KG1 (cell line): ENCODE measurements at regions not wholly inside any gene's neighbourhood (a gene's known extent, or its start where the extent isn't known, plus 50 kb on each side); places are given as distances from the start of the nearest gene placed in this dataset.

Experiments
- DNase-seq: peaks from one replicate; lab custom pipeline; 2025; lab: John Stamatoyannopoulos, UW

DNA sequence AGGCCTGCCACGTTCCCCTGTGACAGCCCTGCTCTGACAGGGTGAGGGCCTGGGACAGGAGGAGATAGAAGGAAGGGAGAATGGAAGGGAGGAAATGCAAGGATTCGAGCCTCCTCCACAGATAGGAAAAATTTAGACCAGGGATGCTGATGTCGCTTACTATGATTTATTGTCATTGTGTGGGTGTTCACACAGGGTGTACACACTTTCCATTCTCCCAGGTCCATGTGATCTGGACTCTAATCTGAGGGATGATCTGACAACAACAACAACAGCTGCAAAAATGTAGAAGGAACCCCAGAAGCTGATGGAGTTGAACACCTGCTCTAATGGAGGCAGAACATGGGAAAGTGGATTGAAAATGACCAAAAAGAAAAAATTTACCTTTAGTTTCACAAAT is 231.7 kb upstream of the TNP1 start:
- DNase-seq = no peak

- no peak for DNase-seq
Measured at GRCh38 chr2:217090884-217091283, 231.0 kb upstream of the TNP1 start.

DNA sequence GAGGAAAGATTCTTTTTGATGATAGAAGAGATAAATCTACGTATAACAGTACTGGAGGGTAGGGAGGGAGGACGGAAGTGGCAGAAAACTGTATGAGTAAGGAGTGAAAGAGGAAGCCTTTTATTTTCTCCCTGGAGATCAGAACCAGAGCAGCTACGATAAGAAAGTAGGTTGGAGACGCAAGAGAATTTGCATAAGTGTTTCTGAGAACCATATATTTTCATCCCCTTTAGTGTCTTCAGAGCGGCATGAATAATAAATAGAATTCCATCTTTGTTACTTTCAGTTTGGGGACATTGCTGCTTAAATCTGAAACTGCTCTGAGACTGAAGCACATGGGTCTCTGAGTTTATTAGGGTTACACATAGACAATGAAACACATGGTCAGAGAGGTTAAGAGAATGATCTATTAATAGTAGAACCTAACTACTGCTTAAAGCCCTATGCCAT is 230.2 kb upstream of the TNP1 start:
- no peak for DNase-seq

GRCh38 chr2:217086718-217087117 is 226.9 kb upstream of the TNP1 start:
- no peak for DNase-seq

DNA sequence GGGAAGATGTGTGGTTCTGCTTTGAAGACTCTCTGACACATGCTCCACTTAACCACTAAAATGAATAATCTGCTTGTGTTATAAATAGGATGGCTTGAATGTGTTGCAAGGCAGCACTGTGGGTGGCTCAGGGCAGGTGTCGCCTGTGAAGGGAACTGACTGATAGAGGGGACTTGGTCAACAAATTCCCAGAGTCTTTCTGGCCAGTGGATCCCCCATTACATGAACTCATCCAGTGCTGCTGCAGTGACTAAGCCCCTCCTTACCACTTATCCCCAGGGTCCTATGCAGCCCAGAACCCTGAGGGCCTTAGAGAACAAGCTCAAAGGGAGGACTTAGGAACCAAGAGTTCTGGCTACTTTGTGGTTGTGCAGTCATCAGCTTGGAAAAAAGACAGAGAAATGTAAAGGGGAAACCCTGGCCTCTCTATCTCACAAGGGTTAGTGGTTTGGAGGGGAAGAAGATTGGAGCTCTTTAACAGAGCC is 226.2 kb upstream of the TNP1 start:
- no peak for DNase-seq

- DNase-seq = no peak
Measured at GRCh38 chr2:217085543-217085942, 225.7 kb upstream of the TNP1 start.

GRCh38 chr2:217081799-217082198 is 221.9 kb upstream of the TNP1 start:
- DNase-seq = no peak

- DNase-seq = no peak
Measured at GRCh38 chr2:217079165-217079564, 219.3 kb upstream of the TNP1 start.

- no peak for DNase-seq
Measured at GRCh38 chr2:217077831-217078407, 218.1 kb upstream of the TNP1 start.

DNA sequence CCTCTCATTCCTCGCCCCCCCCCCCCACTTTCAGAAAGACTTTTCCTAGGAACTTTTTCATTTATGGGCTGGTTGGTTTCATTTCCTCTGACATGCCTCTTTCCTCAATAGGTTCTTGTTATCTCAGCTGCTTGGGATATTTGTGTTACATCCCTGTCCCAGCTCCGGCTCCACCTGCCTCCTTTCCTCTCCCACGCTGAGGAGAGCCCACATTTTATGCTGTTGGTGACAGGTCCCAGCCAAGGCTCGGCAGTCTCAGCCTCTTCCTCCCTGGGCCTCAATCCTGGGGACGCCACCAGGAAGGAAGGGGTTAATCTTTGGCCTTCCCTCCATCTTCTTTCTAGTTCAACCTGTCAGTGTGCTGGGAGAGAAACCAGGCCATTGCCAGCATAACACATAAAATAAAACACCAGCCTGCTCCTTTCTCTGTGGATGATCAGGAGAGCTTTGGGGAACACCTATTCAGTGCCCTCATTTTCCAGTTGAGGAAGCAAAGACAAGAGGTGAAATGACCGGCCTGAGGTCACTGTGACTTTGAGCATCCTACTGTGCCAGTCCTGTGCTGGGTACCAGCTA is 216.9 kb upstream of the TNP1 start:
- no peak for DNase-seq

- no peak for DNase-seq
Measured at GRCh38 chr2:217076058-217076435, 216.2 kb upstream of the TNP1 start.

DNA sequence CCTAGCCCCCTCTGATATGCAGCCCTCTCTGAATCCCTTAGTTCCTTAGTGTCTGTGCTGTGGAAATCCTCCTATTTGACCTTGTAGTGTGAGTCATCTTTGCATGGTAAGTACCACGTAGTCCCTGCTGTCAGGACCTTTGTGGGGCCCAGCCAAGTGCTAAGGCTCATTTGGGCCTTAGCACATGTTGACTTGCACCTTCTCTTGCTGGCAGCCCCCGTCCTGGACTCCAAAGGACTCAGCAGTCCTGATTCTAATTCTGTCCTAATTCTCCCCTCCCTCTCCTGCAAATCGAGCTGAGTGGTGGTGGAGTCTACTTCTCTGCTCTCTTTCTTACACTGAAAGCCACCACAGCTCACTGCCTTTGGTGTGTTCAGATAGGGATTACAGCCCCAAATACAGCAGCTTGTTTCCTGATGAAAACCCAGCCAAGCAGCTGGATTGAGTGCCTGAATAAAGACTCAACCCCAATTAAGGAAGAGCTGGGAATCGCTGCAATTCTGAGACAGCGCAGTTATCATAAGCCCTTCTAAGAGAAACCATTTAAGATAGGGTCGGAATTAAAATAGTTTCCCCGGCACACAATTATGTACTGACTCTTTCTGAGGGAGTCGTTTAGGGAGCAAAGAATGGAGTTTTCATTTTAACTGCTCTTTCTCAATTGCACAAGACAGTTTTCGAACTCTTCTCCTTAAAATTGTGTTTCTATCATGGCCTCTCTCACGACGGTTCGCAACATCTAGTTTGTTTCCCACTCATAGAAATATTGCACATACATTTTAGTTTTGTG is 215.6 kb upstream of the TNP1 start:
- DNase-seq = no peak

GRCh38 chr2:217074576-217075255 is 214.9 kb upstream of the TNP1 start:
- no peak for DNase-seq

- no peak for DNase-seq
Measured at GRCh38 chr2:217071416-217071815, 211.6 kb upstream of the TNP1 start.

DNA sequence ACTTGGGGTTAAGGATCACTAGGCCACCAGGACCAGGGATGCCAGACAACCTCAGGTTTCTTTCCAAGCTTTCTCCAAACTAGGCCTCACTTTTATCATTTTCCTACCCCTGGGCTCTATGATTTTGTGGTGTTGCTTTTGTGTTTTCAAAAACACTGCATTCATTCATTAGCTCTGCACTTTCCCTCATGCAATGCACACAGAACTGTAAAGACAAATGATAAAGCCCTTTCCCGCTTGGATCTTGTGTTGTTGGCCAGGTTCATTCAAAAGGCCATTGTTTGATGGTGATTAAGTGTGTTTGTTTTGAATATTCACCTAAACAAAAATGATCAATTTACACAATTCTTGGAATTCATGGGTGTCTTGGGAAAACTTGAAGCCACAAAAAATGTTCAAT is 210.7 kb upstream of the TNP1 start:
- DNase-seq = no peak

DNA sequence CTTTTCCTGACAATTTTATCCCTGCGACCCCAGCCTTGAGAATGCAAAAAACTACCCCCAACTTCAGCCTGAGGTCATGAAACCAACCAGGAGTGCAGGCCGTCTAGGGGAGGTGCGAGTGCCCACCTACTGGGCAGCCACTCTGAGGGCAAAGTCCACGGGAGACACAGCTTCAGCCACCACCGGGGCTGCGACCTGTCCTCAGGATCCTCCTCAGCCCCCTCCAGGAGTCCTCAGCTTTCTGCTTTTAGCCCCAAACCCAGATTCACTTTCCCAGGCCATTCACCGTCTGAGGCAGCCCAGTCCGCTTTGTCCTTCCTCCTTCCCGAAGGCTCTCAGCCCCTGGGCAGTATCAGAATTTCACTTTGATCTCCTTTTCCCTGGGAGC is 210.2 kb upstream of the TNP1 start:
- no peak for DNase-seq

DNA sequence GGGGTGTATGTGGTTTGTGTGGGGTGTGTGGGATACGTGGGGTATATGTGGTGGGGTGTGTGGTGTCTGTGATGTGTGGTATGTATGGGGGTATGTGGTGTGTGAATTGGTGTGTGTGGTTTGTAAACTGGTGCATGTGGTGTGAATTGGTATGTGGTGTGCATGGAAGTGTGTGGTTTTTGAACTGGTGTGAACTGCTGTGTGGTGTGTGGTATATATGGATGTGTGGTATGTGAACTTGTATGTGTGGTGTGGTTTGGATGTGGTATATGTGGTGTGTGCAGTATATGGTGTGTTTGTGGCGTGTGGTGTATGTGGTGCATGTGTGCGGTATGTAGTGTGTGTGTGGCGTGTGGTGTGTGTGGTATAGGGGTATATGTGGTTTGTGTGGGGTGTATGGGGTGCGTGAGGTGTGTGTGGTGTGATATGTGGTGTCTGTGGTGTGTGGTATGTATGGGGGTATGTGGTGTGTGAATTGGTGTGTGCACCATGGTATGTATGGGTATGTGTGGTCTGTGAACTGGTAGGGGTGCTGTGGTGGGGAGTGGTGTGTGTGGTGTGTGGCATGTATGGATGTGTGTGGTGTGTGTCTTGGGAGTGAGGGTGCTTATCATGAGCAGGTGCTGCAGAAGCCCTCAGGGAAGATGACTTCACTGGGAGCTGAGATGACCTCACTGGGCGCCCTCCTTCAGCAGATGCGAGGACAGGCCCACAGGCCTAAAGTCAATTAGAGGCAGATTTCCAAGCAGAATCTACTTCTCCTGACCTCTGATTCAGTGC is 209.6 kb upstream of the TNP1 start:
- no peak for DNase-seq

DNA sequence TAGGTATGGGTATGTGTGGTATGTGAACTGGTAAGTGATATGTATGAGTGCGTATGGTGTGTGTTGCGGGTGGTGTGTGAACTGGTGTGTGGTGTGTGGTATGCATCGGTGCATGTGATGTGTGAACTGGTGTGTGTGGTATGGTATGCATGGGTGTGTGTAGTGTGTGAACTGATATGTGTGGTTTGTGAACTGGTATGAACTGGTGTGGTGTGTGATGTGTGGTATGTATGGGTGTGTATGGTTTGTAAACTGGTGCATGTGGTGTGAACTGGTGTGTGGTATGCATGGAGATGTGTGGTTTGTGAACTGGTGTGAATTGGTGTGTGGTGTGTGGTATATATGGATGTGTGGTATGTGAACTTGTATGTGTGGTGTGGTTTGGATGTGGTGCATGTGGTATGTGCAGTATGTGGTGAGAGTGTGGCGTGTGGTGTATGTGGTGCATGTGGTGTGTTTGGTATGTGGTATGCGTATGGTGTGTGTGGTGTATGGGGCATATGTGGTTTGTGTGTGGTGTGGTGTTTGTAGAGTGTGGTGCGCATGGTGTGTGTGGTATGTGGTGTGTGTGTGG is 208.9 kb upstream of the TNP1 start:
- no peak for DNase-seq

- DNase-seq = no peak
Measured at GRCh38 chr2:217067787-217068186, 207.9 kb upstream of the TNP1 start.

DNA sequence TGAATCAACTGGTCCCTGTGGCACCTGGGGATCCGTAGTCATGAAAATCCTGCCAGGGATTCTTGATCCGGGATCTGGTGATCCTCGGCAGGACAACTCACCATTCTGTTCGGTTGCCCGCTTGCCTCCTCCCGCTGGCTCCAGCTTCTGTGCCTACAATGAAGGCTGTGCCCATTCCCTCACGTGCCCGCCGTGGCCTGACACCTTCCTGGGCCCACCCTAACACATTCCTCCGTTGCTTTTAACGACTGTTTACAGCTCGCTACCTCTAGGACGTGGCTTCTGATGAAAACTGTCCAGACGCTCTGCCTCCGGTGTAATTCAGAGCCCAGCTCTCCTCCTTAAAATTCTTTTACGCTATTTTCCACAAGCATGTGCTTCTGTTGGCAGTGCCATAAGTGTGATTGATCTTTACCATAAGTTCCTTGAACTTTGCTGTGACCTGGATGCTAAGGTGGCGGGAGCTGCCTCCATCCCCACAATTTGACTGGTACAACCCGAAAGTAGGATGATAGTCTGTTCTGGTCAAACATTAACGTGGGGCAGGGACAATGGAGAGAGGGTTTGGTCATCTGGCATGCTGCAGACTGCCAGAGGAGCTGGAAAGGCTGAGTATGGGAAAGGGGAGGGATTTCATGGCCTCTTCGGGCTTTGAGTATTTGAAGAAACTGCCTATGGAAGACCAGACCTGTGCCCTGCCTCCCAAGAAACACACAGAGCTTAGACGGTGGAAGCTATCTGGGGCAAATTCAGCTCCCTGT is 206.8 kb upstream of the TNP1 start:
- no peak for DNase-seq
